ENCODE measurements at regions not wholly inside any gene's neighbourhood (a gene's known extent, or its start where the extent isn't known, plus 50 kb on each side); places are given as distances from the start of the nearest gene placed in this dataset.

DNA sequence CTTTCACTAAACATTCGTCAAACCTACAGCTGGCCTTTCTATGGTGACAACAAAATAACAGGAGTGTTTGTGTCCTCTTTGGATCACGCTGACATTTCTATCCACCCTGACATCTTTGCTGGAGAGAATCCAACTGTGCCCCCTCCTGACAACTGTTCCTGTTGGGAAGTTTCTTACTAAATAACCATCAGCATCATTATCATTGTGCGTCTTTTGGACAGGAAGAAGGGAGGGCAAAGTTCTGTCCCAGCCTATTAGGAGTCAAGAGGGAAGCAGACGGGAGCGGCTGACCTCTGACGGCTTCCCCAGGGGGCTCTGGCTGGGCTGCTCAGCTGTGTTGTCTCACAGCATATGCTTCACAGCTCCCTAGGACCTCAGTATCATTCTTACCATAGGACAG is 195.9 kb upstream of the SULF2 start:
- TF ChIP-seq, protein P1, sequence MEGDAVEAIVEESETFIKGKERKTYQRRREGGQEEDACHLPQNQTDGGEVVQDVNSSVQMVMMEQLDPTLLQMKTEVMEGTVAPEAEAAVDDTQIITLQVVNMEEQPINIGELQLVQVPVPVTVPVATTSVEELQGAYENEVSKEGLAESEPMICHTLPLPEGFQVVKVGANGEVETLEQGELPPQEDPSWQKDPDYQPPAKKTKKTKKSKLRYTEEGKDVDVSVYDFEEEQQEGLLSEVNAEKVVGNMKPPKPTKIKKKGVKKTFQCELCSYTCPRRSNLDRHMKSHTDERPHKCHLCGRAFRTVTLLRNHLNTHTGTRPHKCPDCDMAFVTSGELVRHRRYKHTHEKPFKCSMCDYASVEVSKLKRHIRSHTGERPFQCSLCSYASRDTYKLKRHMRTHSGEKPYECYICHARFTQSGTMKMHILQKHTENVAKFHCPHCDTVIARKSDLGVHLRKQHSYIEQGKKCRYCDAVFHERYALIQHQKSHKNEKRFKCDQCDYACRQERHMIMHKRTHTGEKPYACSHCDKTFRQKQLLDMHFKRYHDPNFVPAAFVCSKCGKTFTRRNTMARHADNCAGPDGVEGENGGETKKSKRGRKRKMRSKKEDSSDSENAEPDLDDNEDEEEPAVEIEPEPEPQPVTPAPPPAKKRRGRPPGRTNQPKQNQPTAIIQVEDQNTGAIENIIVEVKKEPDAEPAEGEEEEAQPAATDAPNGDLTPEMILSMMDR (IDR thresholded peaks at IDR 0.05), result no peak
- no peak for TF ChIP-seq POLR2A (IDR thresholded peaks at IDR 0.05)
